B cell (primary cell): ENCODE measurements at regions not wholly inside any gene's neighbourhood (a gene's known extent, or its start where the extent isn't known, plus 50 kb on each side); places are given as distances from the start of the nearest gene placed in this dataset.

Experiments used
- ATAC-seq: fragments of 200-7000 bp; cut with Tn5 transposase; one replicate; pipeline ENCODE4 v1.10.0; 2021; ENCODE audit warnings: low read depth, mild to moderate bottlenecking, moderate number of reproducible peaks, moderate library complexity
- CTCF ChIA-PET: fragments of 350-600 bp; sonication (Branson Sonifier 250); formaldehyde crosslinking; loops from one replicate; lab custom pipeline; 2021; ENCODE audit warnings: antibody characterized with exemption, inconsistent platforms; lab: Charles Lee
- POLR2A ChIA-PET: fragments of 350-600 bp; sonication (Branson Sonifier 250); formaldehyde crosslinking; loops from one replicate; lab custom pipeline; 2021; ENCODE audit warnings: antibody characterized with exemption; lab: Charles Lee
- DNase-seq: peaks from one replicate; pipeline ENCODE4 v3.0.0; 2013
- H2AFZ ChIP-seq: 2 replicates; pipeline ENCODE4 v1.6.1; 2012; ENCODE audit warnings: mild to moderate bottlenecking, low read depth, low read length; ENCODE audit not compliant: insufficient read depth, poor library complexity, severe bottlenecking
- H3K27ac ChIP-seq, 2 donors: 1 replicate in 1 of 2; 2 replicates in 1 of 2; pipeline ENCODE4 v1.5.1; 2012 to 2013; ENCODE audit warnings: low read length in 2 of 2, mild to moderate bottlenecking in 2 of 2, moderate library complexity in 1 of 2
- H3K27me3 ChIP-seq, 4 experiments: fragments of 200-600 bp in 1 of 4; sonication (generic) in 1 of 4; replicated peaks in 1 of 4; 1 replicate in 2 of 4; 2 replicates in 2 of 4; pipeline versions ENCODE4 v1.6.1 to v1.7.0; 2013 to 2016; ENCODE audit warnings: low read length in 3 of 4, mild to moderate bottlenecking in 2 of 4, mixed read lengths in 1 of 4, moderate library complexity in 1 of 4; ENCODE audit not compliant: insufficient read depth in 4 of 4, control insufficient read depth in 3 of 4; ENCODE audit errors: control extremely low read depth in 1 of 4
- H3K36me3 ChIP-seq, 2 experiments: replicated peaks in 1 of 2; 1 replicate in 1 of 2; 2 replicates in 1 of 2; pipeline versions ENCODE4 v1.6.1 to v1.7.1; 2013; ENCODE audit warnings: low read length in 1 of 2; ENCODE audit not compliant: insufficient read depth in 2 of 2, control insufficient read depth in 1 of 2; ENCODE audit errors: control extremely low read depth in 1 of 2, extremely low read depth in 1 of 2
- H3K4me1 ChIP-seq, 2 donors: fragments of 200-600 bp in 1 of 2; sonication (generic) in 1 of 2; 1 replicate in 1 of 2; 2 replicates in 1 of 2; pipeline versions ENCODE4 v1.5.1 to v1.6.1; 2013 to 2017; ENCODE audit warnings: low read length in 2 of 2; ENCODE audit not compliant: control insufficient read depth in 2 of 2, insufficient read depth in 2 of 2
- H3K4me2 ChIP-seq: replicated peaks from 2 replicates; pipeline ENCODE3; 2012; ENCODE audit warnings: mild to moderate bottlenecking, low read depth, low read length; ENCODE audit not compliant: poor library complexity, severe bottlenecking
- H3K4me3 ChIP-seq, 5 experiments: fragments of 200-600 bp in 1 of 5; sonication (generic) in 1 of 5; 1 replicate in 3 of 5; 2 replicates in 2 of 5; pipeline versions ENCODE4 v1.5.1 to v1.7.0; 2011 to 2016; ENCODE audit warnings: low read length in 4 of 5, mild to moderate bottlenecking in 4 of 5, low read depth in 2 of 5, control low read depth in 1 of 5, moderate library complexity in 1 of 5; ENCODE audit not compliant: insufficient read depth in 1 of 5; ENCODE audit errors: control extremely low read depth in 1 of 5, extremely low read depth in 1 of 5
- H3K79me2 ChIP-seq: fragments of 200-600 bp; sonication (generic); one replicate; pipeline ENCODE4 v1.6.0; 2016; ENCODE audit warnings: low read length; ENCODE audit not compliant: control insufficient read depth, insufficient read depth
- H3K9ac ChIP-seq: fragments of 200-600 bp; sonication (generic); 2 replicates; pipeline ENCODE4 v1.6.1; 2017; ENCODE audit warnings: mild to moderate bottlenecking, low read length, moderate library complexity
- H3K9me3 ChIP-seq, 3 donors: one replicate each; pipeline versions ENCODE4 v1.6.1 to v1.7.1; 2013; ENCODE audit warnings: low read length in 2 of 3; ENCODE audit not compliant: control insufficient read depth in 2 of 3, insufficient read depth in 1 of 3; ENCODE audit errors: control extremely low read depth in 1 of 3
- H4K20me1 ChIP-seq: 2 replicates; pipeline ENCODE4 v1.6.0; 2012; ENCODE audit warnings: mild to moderate bottlenecking, low read length; ENCODE audit not compliant: insufficient read depth, control insufficient read depth, poor library complexity, severe bottlenecking
- H3K27ac Mint-ChIP-seq: one replicate; pipeline ENCODE4 v1.8.0; 2021; ENCODE audit warnings: mixed read lengths
- H3K27me3 Mint-ChIP-seq: one replicate; pipeline ENCODE4 v1.8.0; 2021; ENCODE audit warnings: mixed read lengths
- H3K4me1 Mint-ChIP-seq: one replicate; pipeline ENCODE4 v1.8.0; 2021; ENCODE audit warnings: mixed read lengths
- H3K4me3 Mint-ChIP-seq: one replicate; pipeline ENCODE4 v1.8.0; 2021; ENCODE audit warnings: mixed read lengths
- H3K9me3 Mint-ChIP-seq: one replicate; pipeline ENCODE4 v1.8.0; 2022; ENCODE audit warnings: mixed read lengths; ENCODE audit not compliant: insufficient read depth
- EZH2 ChIP-seq: IDR thresholded peaks from 2 replicates; pipeline ENCODE4 v1.6.1; 2012; ENCODE audit warnings: borderline replicate concordance, low read depth, mild to moderate bottlenecking, moderate library complexity, low read length; ENCODE audit not compliant: insufficient read depth, poor library complexity, severe bottlenecking
- WGBS: methylation state at CpG from one replicate; pipeline ENCODE4 v1.1.5; 2013; ENCODE audit warnings: missing lambda C conversion rate; ENCODE audit not compliant: insufficient coverage; 5-methylcytosine and 5-hydroxymethylcytosine counted together
- intact Hi-C: fragments of 100-400 bp; cut with micrococcal nuclease; formaldehyde crosslinking; loops from one replicate; pipeline ENCODE4 v1.10.0; 2022
- TF ChIP-seq, protein P1 (sequence below): fragments of 200-600 bp; IDR thresholded peaks from one replicate; pipeline ENCODE4 v1.8.0; 2022; ENCODE audit warnings: antibody characterized with exemption, mild to moderate bottlenecking

DNA sequence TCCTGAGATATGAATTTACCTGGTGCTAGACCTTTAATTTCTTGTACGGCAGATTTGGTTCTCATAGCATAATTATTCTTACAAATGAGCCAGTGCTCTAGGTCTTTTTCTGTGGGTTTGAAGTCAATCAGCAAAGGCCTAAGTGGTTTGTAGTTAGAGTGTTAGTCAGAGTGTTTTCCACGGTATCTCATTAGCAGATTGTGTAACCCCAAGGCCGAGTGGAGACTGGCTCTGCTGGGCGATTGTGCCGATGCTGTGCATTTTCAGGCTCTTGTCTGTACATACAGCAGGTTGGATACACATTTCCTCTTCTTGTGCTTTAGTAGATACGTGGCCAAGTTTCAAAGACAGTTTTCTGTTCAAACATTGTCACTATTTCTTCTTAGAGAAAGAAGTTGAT, 78.6 kb upstream of the CA10 start:
- Mint-ChIP-seq H3K4me3 (no peak overlapping the region), H3K4me1 (no peaks in the 10 kb centered on the region), H3K27ac (no peak overlapping the region), H3K27me3 (no peaks in the 10 kb centered on the region), H3K9me3 (no peaks in the 10 kb centered on the region)
- Histone ChIP-seq H3K4me3 (no peak overlapping the region), H3K9me3 (no peaks in the 10 kb centered on the region), H3K36me3 (no peaks in the 10 kb centered on the region), H2AFZ (no peak overlapping the region), H3K27me3 (no peaks in the 10 kb centered on the region), H3K79me2 (no peaks in the 10 kb centered on the region), H3K4me1 (no peaks in the 10 kb centered on the region), H3K9ac (no peak overlapping the region), H3K4me2 (no peak overlapping the region), H4K20me1 (no peaks in the 10 kb centered on the region), H3K27ac (no peak overlapping the region)
- TF ChIP-seq, protein P1, sequence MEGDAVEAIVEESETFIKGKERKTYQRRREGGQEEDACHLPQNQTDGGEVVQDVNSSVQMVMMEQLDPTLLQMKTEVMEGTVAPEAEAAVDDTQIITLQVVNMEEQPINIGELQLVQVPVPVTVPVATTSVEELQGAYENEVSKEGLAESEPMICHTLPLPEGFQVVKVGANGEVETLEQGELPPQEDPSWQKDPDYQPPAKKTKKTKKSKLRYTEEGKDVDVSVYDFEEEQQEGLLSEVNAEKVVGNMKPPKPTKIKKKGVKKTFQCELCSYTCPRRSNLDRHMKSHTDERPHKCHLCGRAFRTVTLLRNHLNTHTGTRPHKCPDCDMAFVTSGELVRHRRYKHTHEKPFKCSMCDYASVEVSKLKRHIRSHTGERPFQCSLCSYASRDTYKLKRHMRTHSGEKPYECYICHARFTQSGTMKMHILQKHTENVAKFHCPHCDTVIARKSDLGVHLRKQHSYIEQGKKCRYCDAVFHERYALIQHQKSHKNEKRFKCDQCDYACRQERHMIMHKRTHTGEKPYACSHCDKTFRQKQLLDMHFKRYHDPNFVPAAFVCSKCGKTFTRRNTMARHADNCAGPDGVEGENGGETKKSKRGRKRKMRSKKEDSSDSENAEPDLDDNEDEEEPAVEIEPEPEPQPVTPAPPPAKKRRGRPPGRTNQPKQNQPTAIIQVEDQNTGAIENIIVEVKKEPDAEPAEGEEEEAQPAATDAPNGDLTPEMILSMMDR: no peak
- TF ChIP-seq EZH2: no peak
- WGBS: 67% methylated on average over 5 of the region's 6 CpGs
- intact Hi-C loops: no loop called here
- DNase-seq (no peak), ATAC-seq (no peak)
- CTCF ChIA-PET: no interaction called here
- POLR2A ChIA-PET: no interaction called here

DNA sequence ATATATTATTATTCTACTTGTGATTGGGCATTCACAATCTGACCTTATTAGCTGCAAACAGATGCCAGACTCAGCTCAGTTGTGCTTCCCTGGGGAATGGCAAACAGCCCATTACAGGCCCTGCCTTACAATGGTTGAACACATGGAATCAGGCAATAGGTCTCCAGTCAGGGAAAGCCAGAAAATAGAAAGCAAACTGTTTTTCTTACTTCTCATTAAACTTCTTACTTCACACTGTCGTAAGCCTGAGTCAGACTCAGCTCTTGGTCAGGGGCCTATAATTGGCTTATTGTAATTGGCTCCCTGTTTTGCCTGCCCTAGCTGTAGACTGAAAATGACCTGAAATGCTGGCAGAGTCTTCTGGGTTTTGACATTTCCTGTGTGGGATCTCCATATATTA, 77.0 kb upstream of the CA10 start:
- no peaks in the 10 kb centered on the region for H3K36me3 ChIP-seq
- Mint-ChIP-seq H3K4me3 (no peak overlapping the region), H3K27ac (no peak overlapping the region), H3K9me3 (no peaks in the 10 kb centered on the region), H3K27me3 (no peaks in the 10 kb centered on the region), H3K4me1 (no peaks in the 10 kb centered on the region)
- no peaks in the 10 kb centered on the region for H3K9me3 ChIP-seq
- no peaks in the 10 kb centered on the region for H4K20me1 ChIP-seq
- no peak overlapping the region for H3K4me2 ChIP-seq
- H3K79me2 ChIP-seq: no peaks in the 10 kb centered on the region
- ChIA-PET CTCF (no interaction called here), POLR2A (no interaction called here)
- DNase-seq (no peak), ATAC-seq (no peak)
- TF ChIP-seq, protein P1: no peak
- no peak for TF ChIP-seq EZH2
- H3K27ac ChIP-seq: no peak overlapping the region
- H3K27me3 ChIP-seq: no peaks in the 10 kb centered on the region
- intact Hi-C loops: no loop called here
- no CpG with 5 or more reads among the region's 1 CpG for WGBS
- no peak overlapping the region for H3K9ac ChIP-seq
- no peaks in the 10 kb centered on the region for H3K4me1 ChIP-seq
- H2AFZ ChIP-seq: no peak overlapping the region
- H3K4me3 ChIP-seq: no peak overlapping the region
